IMR-90 (cell line): ENCODE measurements at regions not wholly inside any gene's neighbourhood (a gene's known extent, or its start where the extent isn't known, plus 50 kb on each side); places are given as distances from the start of the nearest gene placed in this dataset.
A peak's percentile ranks its signal among the peaks of the same experiment; 100 is the strongest.

Experiments
- ATAC-seq: fragments of 200-7000 bp; cut with Tn5 transposase; 2 replicates; pipeline ENCODE4 v1.9.1; 2020; ENCODE audit warnings: low read depth, mild to moderate bottlenecking, moderate library complexity
- BruUV-seq: library from RNA; stranded (reverse); fragments of 400-500 nt; replicated peaks from 2 replicates; lab custom pipeline; 2021; lab: Mats Ljungman, UMichigan
- CTCF ChIA-PET: fragments of 300-600 bp; formaldehyde crosslinking; extraction: SDS; loops from one replicate; lab custom pipeline; 2021; ENCODE audit warnings: antibody characterized with exemption; lab: Yijun Ruan, JAX
- POLR2A ChIA-PET: fragments of 300-600 bp; sonication (Branson Sonifier 250); formaldehyde crosslinking; loops from one replicate; lab custom pipeline; 2022; ENCODE audit warnings: antibody characterized with exemption; ENCODE audit not compliant: unreplicated experiment; lab: Charles Lee
- DNase-seq: peaks from one replicate; pipeline ENCODE4 v3.0.0; 2013
- H2AFZ ChIP-seq: replicated peaks from 2 replicates; pipeline ENCODE3; 2013; ENCODE audit warnings: low read length, mild to moderate bottlenecking; ENCODE audit not compliant: poor library complexity
- H2AK5ac ChIP-seq: 2 replicates; pipeline ENCODE4 v1.6.1; 2013; ENCODE audit warnings: low read depth, low read length, inconsistent platforms
- H2AK9ac ChIP-seq: replicated peaks from 2 replicates; pipeline ENCODE3; 2013; ENCODE audit warnings: mild to moderate bottlenecking, low read depth, low read length, moderate library complexity; ENCODE audit not compliant: poor library complexity
- H2BK120ac ChIP-seq: 2 replicates; pipeline ENCODE4 v1.6.1; 2013; ENCODE audit warnings: low read depth, low read length, inconsistent platforms
- H2BK15ac ChIP-seq: 3 replicates; pipeline ENCODE4 v1.6.1; 2013; ENCODE audit warnings: low read depth, low read length, inconsistent platforms
- H2BK20ac ChIP-seq: 2 replicates; pipeline ENCODE4 v1.6.1; 2013; ENCODE audit warnings: low read depth, mild to moderate bottlenecking, inconsistent platforms, low read length, moderate library complexity
- H2BK5ac ChIP-seq: 2 replicates; pipeline ENCODE4 v1.6.1; 2013; ENCODE audit warnings: mild to moderate bottlenecking, low read depth, low read length, inconsistent platforms; ENCODE audit not compliant: poor library complexity, severe bottlenecking
- H3K14ac ChIP-seq: replicated peaks from 2 replicates; pipeline ENCODE4 v1.6.1; 2013; ENCODE audit warnings: low read depth, low read length, inconsistent platforms
- H3K18ac ChIP-seq: 2 replicates; pipeline ENCODE4 v1.6.1; 2013; ENCODE audit warnings: low read depth, low read length, control low read depth
- H3K23ac ChIP-seq: 2 replicates; pipeline ENCODE4 v1.6.1; 2013; ENCODE audit warnings: low read depth, low read length, inconsistent platforms
- H3K27ac ChIP-seq: 2 replicates; pipeline ENCODE4 v1.5.1; 2013; ENCODE audit warnings: mild to moderate bottlenecking, control low read depth, low read length; ENCODE audit not compliant: insufficient read depth
- H3K27me3 ChIP-seq: 2 replicates; pipeline ENCODE4 v1.6.1; 2013; ENCODE audit warnings: low read length; ENCODE audit not compliant: control insufficient read depth, insufficient read depth
- H3K36me3 ChIP-seq: 2 replicates; pipeline ENCODE4 v1.6.1; 2013; ENCODE audit warnings: low read length, mixed read lengths; ENCODE audit not compliant: control insufficient read depth, insufficient read depth
- H3K4ac ChIP-seq: 2 replicates; pipeline ENCODE4 v1.6.1; 2013; ENCODE audit warnings: low read depth, low read length, inconsistent platforms
- H3K4me1 ChIP-seq: 2 replicates; pipeline ENCODE4 v1.6.1; 2013; ENCODE audit warnings: low read length, mixed read lengths; ENCODE audit not compliant: control insufficient read depth, insufficient read depth
- H3K4me2 ChIP-seq: 2 replicates; pipeline ENCODE4 v1.6.1; 2013; ENCODE audit warnings: low read depth, mild to moderate bottlenecking, control low read depth, low read length, moderate library complexity
- H3K4me3 ChIP-seq: 2 replicates; pipeline ENCODE4 v1.5.1; 2013; ENCODE audit warnings: low read depth, mild to moderate bottlenecking, control low read depth, low read length, moderate library complexity; ENCODE audit not compliant: insufficient read depth
- H3K56ac ChIP-seq: 2 replicates; pipeline ENCODE4 v1.6.1; 2013; ENCODE audit warnings: low read length, inconsistent platforms; ENCODE audit not compliant: insufficient read depth; ENCODE audit errors: extremely low read depth
- H3K79me1 ChIP-seq, 2 experiments: 2 replicates each; pipeline ENCODE4 v1.6.1; 2013; ENCODE audit warnings: low read length in 2 of 2, inconsistent platforms in 1 of 2, low read depth in 1 of 2
- H3K9ac ChIP-seq: 2 replicates; pipeline ENCODE4 v1.6.1; 2013; ENCODE audit warnings: low read depth, low read length, control low read depth
- H3K9me1 ChIP-seq: 2 replicates; pipeline ENCODE4 v1.6.1; 2013; ENCODE audit warnings: low read length, inconsistent platforms; ENCODE audit not compliant: insufficient read depth
- H3K9me3 ChIP-seq: 2 replicates; pipeline ENCODE4 v1.6.1; 2013; ENCODE audit warnings: low read length; ENCODE audit not compliant: control insufficient read depth, insufficient read depth
- H4K20me1 ChIP-seq: 2 replicates; pipeline ENCODE4 v1.6.1; 2013; ENCODE audit warnings: low read length, inconsistent platforms; ENCODE audit not compliant: insufficient read depth
- H4K5ac ChIP-seq: 2 replicates; pipeline ENCODE4 v1.6.1; 2013; ENCODE audit warnings: mild to moderate bottlenecking, low read depth, low read length, control low read depth
- H4K8ac ChIP-seq, 2 experiments: 2 replicates each; pipeline ENCODE4 v1.6.1; 2013; ENCODE audit warnings: low read depth in 2 of 2, low read length in 2 of 2, control low read depth in 1 of 2, inconsistent platforms in 1 of 2
- H4K91ac ChIP-seq: 2 replicates; pipeline ENCODE4 v1.6.1; 2013; ENCODE audit warnings: low read depth, low read length, inconsistent platforms; ENCODE audit not compliant: insufficient read depth
- CEBPB ChIP-seq: IDR thresholded peaks from 2 replicates; pipeline ENCODE4 v1.6.1; 2012; ENCODE audit warnings: low read depth, low read length, improper control_type of control experiment
- CTCF ChIP-seq: conservative IDR thresholded peaks from 2 replicates; pipeline ENCODE4 v1.5.1; 2012; ENCODE audit warnings: mild to moderate bottlenecking, low read depth, low read length, improper control_type of control experiment
- MAZ ChIP-seq: IDR thresholded peaks from 2 replicates; pipeline ENCODE4 v1.6.1; 2012; ENCODE audit warnings: low read depth, mild to moderate bottlenecking, low read length, improper control_type of control experiment, moderate library complexity, borderline replicate concordance
- RAD21 ChIP-seq: IDR thresholded peaks from 2 replicates; pipeline ENCODE4 v1.6.1; 2012; ENCODE audit warnings: low read length, improper control_type of control experiment
- WGBS, 2 experiments: methylation state at CpG; one replicate each; pipeline versions ENCODE4 v1.1.5 to v1.1.7; 2013; ENCODE audit warnings: missing lambda C conversion rate in 2 of 2; ENCODE audit not compliant: insufficient read length in 1 of 2; ENCODE audit errors: extremely low coverage in 2 of 2; 5-methylcytosine and 5-hydroxymethylcytosine counted together
- dilution Hi-C: fragments of 300-500 bp; cut with HindIII; formaldehyde crosslinking; loops from one replicate; pipeline ENCODE4 v1.14.3; 2018; ENCODE audit warnings: low sequenced_read_pairs; ENCODE audit not compliant: unreplicated experiment
- in situ Hi-C: fragments of 300-500 bp; cut with MboI; formaldehyde crosslinking; loops from 3 replicates; pipeline ENCODE4 v1.14.3; 2019; ENCODE audit warnings: low sequenced_read_pairs, inconsistent platforms, mixed read lengths
- intact Hi-C: fragments of 100-400 bp; cut with micrococcal nuclease; formaldehyde crosslinking; loops from 2 replicates; pipeline ENCODE4 v1.10.0; 2022

- no peak overlapping the region for H2BK20ac ChIP-seq
- no peak overlapping the region for H4K5ac ChIP-seq
- DNase-seq: no peak
- no peaks in the 10 kb centered on the region for H3K9me1 ChIP-seq
- ATAC-seq: no peak
- WGBS, 2 experiments: 83% methylated on average over 4 of the region's 6 CpGs; no CpG with 5 or more reads in 1 of the 2 experiments
- H3K9ac ChIP-seq: no peak overlapping the region
- TF ChIP-seq CEBPB: no peak
- TF ChIP-seq CTCF: no peak
- no peak for TF ChIP-seq RAD21
- no peak for TF ChIP-seq MAZ
- ChIA-PET POLR2A (no interaction called here), CTCF (no interaction called here)
- intact Hi-C loops: no loop called here
- H3K79me1 ChIP-seq: no peaks in the 10 kb centered on the region
- no TSS peak for BruUV-seq
- no peaks in the 10 kb centered on the region for H4K20me1 ChIP-seq
- no peak overlapping the region for H3K14ac ChIP-seq
- H3K4ac ChIP-seq: no peak overlapping the region
- no peak overlapping the region for H4K91ac ChIP-seq
- H2BK15ac ChIP-seq: no peak overlapping the region
- H3K4me2 ChIP-seq: peak overlapping the region; percentile 28; the same call in 1 of the 2 replicates
- H2AFZ ChIP-seq: no peak overlapping the region
- H3K4me1 ChIP-seq: peaks cover 3% of the 10 kb centered on the region
- H3K56ac ChIP-seq: no peak overlapping the region
- H3K23ac ChIP-seq: no peak overlapping the region
- in situ Hi-C loops: no loop called here
- no peak overlapping the region for H4K8ac ChIP-seq
- dilution Hi-C loops: no loop called here
- no peak overlapping the region for H2AK5ac ChIP-seq
- H3K18ac ChIP-seq: no peak overlapping the region
- no peaks in the 10 kb centered on the region for H3K27me3 ChIP-seq
- no peak overlapping the region for H2AK9ac ChIP-seq
- H2BK5ac ChIP-seq: no peak overlapping the region
- H2BK120ac ChIP-seq: no peak overlapping the region
- no peak overlapping the region for H3K4me3 ChIP-seq
- no peaks in the 10 kb centered on the region for H3K36me3 ChIP-seq
- H3K27ac ChIP-seq: no peak overlapping the region
- H3K9me3 ChIP-seq: no peaks in the 10 kb centered on the region
These were observed 238.2 kb downstream of the NRIP1 start for GRCh38 chr21:14826630-14827029.
